ENCODE measurements at regions not wholly inside any gene's neighbourhood (a gene's known extent, or its start where the extent isn't known, plus 50 kb on each side); places are given as distances from the start of the nearest gene placed in this dataset.

GRCh38 chr4:189850239-189850856 is 90.3 kb upstream of the FRG1 start:
- no peak for TF ChIP-seq CTCF (IDR thresholded peaks at IDR 0.05; ENCODE audit: low read length)
- TF ChIP-seq EZH2phosphoT487 (IDR thresholded peaks at IDR 0.05; ENCODE audit: low read length): no peak
- no peak for TF ChIP-seq EZH2 (optimal IDR thresholded peaks at IDR 0.05; ENCODE audit: low read depth, low read length)
